ENCODE measurements at regions not wholly inside any gene's neighbourhood (a gene's known extent, or its start where the extent isn't known, plus 50 kb on each side); places are given as distances from the start of the nearest gene placed in this dataset.

DNA sequence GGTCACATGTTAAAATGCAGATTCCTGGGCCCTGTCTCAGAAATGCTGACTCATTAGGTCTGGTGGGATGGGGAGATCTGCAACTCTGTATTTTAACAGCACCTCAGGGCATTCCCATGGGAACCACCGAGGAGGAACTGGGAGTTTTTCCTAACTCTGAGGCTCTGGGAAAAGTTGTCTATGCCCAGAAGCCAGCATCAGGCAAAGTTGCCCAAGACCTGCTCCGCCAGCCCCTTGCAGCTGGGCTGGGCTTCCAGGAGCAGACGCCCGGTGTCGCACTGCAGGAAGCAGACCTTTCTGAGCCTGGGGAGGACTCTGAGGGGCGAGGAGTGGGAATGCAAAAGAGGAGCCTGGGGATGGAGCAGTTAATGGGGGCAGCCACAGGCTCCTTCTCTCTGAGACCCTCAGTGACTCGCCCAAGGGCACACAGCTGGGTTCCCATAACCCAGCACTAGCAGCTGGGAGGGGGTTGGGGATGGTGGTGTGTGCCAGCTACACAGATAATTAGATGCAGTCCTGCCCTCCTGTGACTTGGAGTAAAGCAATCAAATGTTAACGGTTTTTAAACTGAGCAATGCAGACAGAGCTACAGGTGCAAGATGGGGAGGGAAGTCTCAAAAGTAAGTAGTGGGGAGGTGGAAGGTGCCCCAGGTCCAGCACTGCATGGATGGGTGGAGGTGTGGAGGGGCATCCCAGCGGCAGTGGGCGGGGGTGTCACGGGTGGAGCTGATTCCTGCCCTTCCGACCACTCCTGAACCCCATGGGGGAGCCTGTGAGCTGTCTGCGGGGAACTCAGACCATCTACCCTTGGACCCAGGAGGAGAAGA, 100.4 kb downstream of the LSM3 start:
- TF ChIP-seq, protein P1, sequence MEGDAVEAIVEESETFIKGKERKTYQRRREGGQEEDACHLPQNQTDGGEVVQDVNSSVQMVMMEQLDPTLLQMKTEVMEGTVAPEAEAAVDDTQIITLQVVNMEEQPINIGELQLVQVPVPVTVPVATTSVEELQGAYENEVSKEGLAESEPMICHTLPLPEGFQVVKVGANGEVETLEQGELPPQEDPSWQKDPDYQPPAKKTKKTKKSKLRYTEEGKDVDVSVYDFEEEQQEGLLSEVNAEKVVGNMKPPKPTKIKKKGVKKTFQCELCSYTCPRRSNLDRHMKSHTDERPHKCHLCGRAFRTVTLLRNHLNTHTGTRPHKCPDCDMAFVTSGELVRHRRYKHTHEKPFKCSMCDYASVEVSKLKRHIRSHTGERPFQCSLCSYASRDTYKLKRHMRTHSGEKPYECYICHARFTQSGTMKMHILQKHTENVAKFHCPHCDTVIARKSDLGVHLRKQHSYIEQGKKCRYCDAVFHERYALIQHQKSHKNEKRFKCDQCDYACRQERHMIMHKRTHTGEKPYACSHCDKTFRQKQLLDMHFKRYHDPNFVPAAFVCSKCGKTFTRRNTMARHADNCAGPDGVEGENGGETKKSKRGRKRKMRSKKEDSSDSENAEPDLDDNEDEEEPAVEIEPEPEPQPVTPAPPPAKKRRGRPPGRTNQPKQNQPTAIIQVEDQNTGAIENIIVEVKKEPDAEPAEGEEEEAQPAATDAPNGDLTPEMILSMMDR (IDR thresholded peaks at IDR 0.05; ENCODE audit: poor library complexity): no peak
- no peak for TF ChIP-seq EZH2 (IDR thresholded peaks at IDR 0.05; ENCODE audit: borderline replicate concordance)
